Lower leg skin (tissue), 4 donors: ENCODE measurements at regions not wholly inside any gene's neighbourhood (a gene's known extent, or its start where the extent isn't known, plus 50 kb on each side); places are given as distances from the start of the nearest gene placed in this dataset.

Experiments used
- DNase-seq, 2 donors: peaks; one replicate each; pipeline ENCODE4 v3.0.0-alpha.2; 2019; ENCODE audit warnings: low spot score in 2 of 2
- H3K4me3 ChIP-seq: fragments of 200-600 bp; sonication (generic); 2 replicates; pipeline ENCODE4 v1.5.1; 2017; ENCODE audit warnings: mild to moderate bottlenecking, low read depth; ENCODE audit not compliant: poor library complexity, severe bottlenecking
- CTCF ChIP-seq, 3 donors: fragments of 450-650 bp; IDR thresholded peaks; one replicate each; pipeline ENCODE4 v1.5.1; 2016; ENCODE audit warnings: antibody characterized with exemption in 3 of 3, mild to moderate bottlenecking in 3 of 3, moderate library complexity in 2 of 3
- POLR2A ChIP-seq, 2 donors: fragments of 450-650 bp; IDR thresholded peaks; one replicate each; pipeline ENCODE4 v1.6.1; 2016 to 2017; ENCODE audit warnings: antibody characterized with exemption in 2 of 2, mild to moderate bottlenecking in 1 of 2, moderate library complexity in 1 of 2
- WGBS, 2 donors: methylation state at CpG; one replicate each; pipeline ENCODE4 v1.1.5; 2018; 5-methylcytosine and 5-hydroxymethylcytosine counted together
- intact Hi-C: fragments of 100-400 bp; cut with DNase I; formaldehyde crosslinking; loops from one replicate; pipeline ENCODE4 v1.15.0; 2023; ENCODE audit warnings: low total_unique reads

GRCh38 chr10:130776724-130777123, 534.8 kb downstream of the TCERG1L start:
- TF ChIP-seq CTCF (IDR thresholded peaks at IDR 0.05) (no peak), POLR2A (IDR thresholded peaks at IDR 0.05) (no peak)
- no peak overlapping the region for H3K4me3 ChIP-seq
- WGBS, 2 donors = 62 to 64% methylated on average over 10 of the region's 10 CpGs
- intact Hi-C loops = no loop called here
- DNase-seq = no peak

- TF ChIP-seq CTCF (IDR thresholded peaks at IDR 0.05) = no peak
- TF ChIP-seq POLR2A (IDR thresholded peaks at IDR 0.05) = no peak
- intact Hi-C loops = no loop called here
- 88 to 90% methylated on average over 15 of the region's 15 CpGs for WGBS, 2 donors
- H3K4me3 ChIP-seq = no peak overlapping the region
- DNase-seq = no peak
These were observed 533.9 kb downstream of the TCERG1L start for GRCh38 chr10:130777507-130778165.

GRCh38 chr10:130778166-130778545, 533.4 kb downstream of the TCERG1L start:
- 80 to 90% methylated on average over 7 of the region's 7 CpGs for WGBS, 2 donors
- DNase-seq = no peak
- intact Hi-C loops = no loop called here
- no peak overlapping the region for H3K4me3 ChIP-seq
- TF ChIP-seq POLR2A (IDR thresholded peaks at IDR 0.05) (no peak), CTCF (IDR thresholded peaks at IDR 0.05) (no peak)

GRCh38 chr10:130780763-130781162, 530.8 kb downstream of the TCERG1L start:
- intact Hi-C loops = no loop called here
- TF ChIP-seq POLR2A (IDR thresholded peaks at IDR 0.05) (no peak), CTCF (IDR thresholded peaks at IDR 0.05) (no peak)
- 48 to 49% methylated on average over 9 of the region's 9 CpGs for WGBS, 2 donors
- no peak overlapping the region for H3K4me3 ChIP-seq
- no peak for DNase-seq

- no peak for DNase-seq
- H3K4me3 ChIP-seq = no peak overlapping the region
- 73 to 80% methylated on average over 8 of the region's 8 CpGs for WGBS, 2 donors
- intact Hi-C loops = no loop called here
- TF ChIP-seq CTCF (IDR thresholded peaks at IDR 0.05) (no peak), POLR2A (IDR thresholded peaks at IDR 0.05) (no peak)
These were observed 530.3 kb downstream of the TCERG1L start for GRCh38 chr10:130781206-130781605.

GRCh38 chr10:130781623-130782022, 529.9 kb downstream of the TCERG1L start:
- TF ChIP-seq CTCF (IDR thresholded peaks at IDR 0.05) (no peak), POLR2A (IDR thresholded peaks at IDR 0.05) (no peak)
- intact Hi-C loops = no loop called here
- DNase-seq = no peak
- no peak overlapping the region for H3K4me3 ChIP-seq
- 73 to 82% methylated on average over 7 of the region's 7 CpGs for WGBS, 2 donors
